LNCaP clone FGC (cell line): ENCODE measurements at regions not wholly inside any gene's neighbourhood (a gene's known extent, or its start where the extent isn't known, plus 50 kb on each side); places are given as distances from the start of the nearest gene placed in this dataset.
"Not testable (repeated sequence)": the region's sequence is repeated elsewhere in the genome, so short reads cannot be mapped to it uniquely, and the experiment has no call there.

Experiments used
- DNase-seq: peaks from one replicate; pipeline ENCODE4 v3.0.0-alpha.2; 2011; ENCODE audit warnings: low read depth
- H3K4me3 ChIP-seq: 2 replicates; pipeline ENCODE4 v1.5.1; 2011; ENCODE audit warnings: mild to moderate bottlenecking, low read depth, low read length, control low read depth
- TF ChIP-seq, protein P1 (sequence below): IDR thresholded peaks from 2 replicates; pipeline ENCODE4 v1.5.1; 2012; ENCODE audit warnings: mild to moderate bottlenecking; ENCODE audit not compliant: control insufficient read depth, insufficient read depth; ENCODE audit errors: extremely low read depth

DNA sequence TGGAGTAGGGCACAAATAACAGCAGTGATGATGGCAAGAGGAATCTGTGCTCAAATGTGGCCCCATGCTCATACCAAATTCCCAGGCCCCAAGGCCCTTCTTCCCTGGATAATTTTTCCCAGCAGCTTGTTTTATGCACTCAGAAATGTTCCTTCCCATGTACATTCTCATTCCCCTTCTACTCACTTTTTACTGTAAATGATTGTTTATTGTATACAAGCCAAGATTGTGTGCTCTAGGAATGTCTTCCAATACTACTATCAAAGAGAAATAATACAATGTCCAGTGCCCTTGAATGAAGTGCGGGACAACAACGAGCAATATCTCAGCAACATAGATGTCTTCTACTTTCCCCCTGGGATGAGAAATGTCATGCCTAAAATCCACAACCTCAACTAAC is 201.6 kb downstream of the ICOS start:
- H3K4me3 ChIP-seq: no peak overlapping the region
- TF ChIP-seq, protein P1, sequence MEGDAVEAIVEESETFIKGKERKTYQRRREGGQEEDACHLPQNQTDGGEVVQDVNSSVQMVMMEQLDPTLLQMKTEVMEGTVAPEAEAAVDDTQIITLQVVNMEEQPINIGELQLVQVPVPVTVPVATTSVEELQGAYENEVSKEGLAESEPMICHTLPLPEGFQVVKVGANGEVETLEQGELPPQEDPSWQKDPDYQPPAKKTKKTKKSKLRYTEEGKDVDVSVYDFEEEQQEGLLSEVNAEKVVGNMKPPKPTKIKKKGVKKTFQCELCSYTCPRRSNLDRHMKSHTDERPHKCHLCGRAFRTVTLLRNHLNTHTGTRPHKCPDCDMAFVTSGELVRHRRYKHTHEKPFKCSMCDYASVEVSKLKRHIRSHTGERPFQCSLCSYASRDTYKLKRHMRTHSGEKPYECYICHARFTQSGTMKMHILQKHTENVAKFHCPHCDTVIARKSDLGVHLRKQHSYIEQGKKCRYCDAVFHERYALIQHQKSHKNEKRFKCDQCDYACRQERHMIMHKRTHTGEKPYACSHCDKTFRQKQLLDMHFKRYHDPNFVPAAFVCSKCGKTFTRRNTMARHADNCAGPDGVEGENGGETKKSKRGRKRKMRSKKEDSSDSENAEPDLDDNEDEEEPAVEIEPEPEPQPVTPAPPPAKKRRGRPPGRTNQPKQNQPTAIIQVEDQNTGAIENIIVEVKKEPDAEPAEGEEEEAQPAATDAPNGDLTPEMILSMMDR: no peak
- DNase-seq: no peak

DNA sequence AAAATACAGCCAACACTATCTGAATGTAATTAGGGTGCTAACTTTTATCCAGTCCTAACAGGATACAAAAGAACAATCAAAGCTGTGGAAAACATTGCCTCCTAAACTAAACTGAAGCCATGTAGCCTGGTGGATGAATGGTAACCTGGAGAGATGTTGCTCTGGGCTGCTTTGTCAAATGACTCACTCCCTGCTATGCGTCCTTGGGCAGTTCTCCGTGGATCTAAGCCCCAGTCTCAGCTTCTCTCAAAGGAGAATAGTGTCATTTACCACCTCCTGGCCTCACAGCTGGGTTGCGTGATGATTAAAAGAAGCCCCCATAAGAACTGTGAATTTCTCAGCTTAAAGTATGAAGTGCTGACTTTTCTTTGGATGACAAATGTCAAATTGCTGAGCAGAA is 203.7 kb downstream of the ICOS start:
- no peak for DNase-seq
- H3K4me3 ChIP-seq: no peak overlapping the region
- TF ChIP-seq, protein P1: no peak

DNA sequence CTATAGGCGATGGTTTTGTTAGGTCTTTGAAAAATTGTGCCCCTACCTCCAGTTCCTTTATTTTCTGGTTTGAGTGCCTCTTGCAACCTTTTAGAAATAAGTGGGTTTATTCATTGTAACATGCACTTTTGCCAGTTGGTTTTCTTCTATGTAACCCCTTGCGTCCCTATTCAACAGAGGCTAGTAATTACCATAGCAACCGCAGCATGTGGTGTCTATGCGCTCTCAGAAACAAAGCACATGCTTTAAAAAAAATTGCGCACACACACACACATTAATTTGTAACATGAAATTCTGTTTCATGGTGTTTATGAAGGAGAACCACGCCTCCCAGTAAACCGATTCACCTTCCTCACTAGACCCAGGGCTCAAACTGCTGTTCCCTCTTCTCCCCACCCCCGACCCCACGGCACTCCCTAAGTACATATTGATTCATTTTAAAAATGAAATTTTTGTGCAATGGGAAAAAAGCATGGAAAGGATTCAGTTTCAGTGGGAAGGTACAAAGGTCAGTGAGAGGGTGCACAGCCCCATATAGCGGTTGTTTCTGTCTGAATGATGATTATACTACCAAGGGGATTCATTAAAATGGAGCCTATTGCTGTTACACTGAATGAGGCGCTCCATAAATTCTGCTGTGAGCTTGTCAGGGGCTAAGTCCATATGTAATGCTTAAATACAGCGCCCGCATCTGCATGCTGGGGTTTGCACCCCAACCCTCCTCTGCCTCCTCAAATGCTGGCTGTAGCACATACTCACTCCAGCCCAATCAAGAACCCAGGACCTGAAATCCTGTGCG is 206.9 kb downstream of the ICOS start:
- no peak for DNase-seq
- H3K4me3 ChIP-seq: no peak overlapping the region
- TF ChIP-seq, protein P1: no peak

DNA sequence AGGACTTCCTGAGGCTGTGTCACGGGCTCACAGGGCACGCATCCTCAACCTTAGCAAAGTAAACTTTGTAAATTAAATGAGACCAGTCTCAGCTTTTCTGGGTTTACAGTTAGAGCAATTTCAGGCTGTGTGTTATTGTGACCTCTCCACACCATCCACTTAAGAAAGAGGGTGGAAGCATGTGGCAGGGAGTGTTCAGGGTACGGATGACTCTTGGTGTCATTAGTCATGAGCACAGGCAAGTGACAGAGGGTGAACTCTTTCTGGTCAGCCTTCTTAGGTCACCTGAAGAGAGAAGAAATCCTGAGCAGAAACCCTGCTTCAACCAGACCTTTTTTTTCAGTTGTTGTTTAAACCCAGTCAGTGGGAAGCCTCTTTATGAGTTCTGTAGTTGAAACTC is 207.9 kb downstream of the ICOS start:
- no peak for DNase-seq
- TF ChIP-seq, protein P1: no peak
- no peak overlapping the region for H3K4me3 ChIP-seq

DNA sequence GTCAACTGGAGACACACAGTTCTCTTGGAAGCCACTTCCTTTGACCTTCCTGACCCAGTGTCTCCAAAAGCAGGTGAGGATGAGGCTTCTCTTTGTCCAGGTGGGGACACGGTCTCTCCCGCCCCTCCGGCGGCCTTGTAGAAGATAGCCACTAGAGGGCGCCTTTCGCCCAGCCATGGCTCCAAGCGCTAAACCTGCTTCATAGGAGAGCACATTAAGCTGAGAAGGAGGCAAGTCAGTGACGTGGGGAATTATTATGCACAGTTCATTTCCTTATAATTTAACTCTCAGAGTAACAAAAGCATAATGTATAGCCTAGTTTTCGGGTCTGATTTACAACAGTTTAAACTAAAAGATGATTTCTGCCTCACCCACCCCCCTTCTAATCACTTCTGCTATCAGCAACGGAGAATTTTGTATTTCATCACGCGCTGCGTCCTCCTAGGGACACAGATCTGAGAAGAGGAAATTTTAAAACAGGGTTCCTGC is 208.7 kb downstream of the ICOS start:
- TF ChIP-seq, protein P1: peak; percentile 84
- 0 out of 2 replicates have a peak overlapping the region, but pooled peaks have one; percentile 12 for H3K4me3 ChIP-seq
- peak; percentile 32 for DNase-seq

DNA sequence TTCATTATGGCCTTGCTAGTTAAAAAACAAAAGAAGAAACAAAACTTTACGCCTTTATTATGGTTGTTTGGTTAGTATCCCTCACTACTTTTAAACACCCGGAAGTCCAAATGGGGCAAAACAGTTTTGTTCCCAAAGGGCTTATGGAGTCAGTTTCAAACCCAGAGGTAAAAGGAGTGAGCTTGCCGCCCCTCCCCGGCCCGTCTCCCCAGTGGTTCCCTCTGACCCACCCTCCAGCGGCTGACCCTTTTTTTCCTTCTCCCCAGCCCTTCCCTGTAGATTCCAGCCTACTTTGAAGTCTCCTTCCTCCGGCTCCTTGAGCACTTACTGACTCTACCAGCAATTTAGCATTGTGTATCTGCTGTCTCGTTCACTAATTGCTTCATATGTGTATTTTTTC is 209.2 kb downstream of the ICOS start:
- TF ChIP-seq, protein P1: no peak
- H3K4me3 ChIP-seq: no peak overlapping the region
- DNase-seq: no peak

DNA sequence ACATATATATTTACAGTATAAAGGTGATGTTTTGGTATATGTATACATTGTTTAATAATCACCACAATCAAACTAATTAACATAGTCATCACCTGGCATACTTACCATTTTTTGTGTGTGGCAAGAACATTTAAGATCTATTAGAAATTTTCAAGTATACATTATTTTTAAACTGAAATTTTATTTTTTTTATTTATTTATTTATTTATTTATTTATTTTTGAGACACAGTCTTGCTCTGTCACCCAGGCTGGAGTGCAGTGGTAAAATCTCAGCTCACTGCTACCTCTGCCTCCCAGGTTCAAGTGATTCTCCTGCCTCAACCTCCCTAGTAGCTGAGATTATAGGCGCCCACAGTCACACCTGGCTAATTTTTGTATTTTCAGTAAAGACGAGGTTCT is 210.5 kb downstream of the ICOS start:
- not testable (repeated sequence) for DNase-seq, H3K4me3 ChIP-seq
